ENCODE measurements at regions not wholly inside any gene's neighbourhood (a gene's known extent, or its start where the extent isn't known, plus 50 kb on each side); places are given as distances from the start of the nearest gene placed in this dataset.

- no peak for TF ChIP-seq CTCF (IDR thresholded peaks at IDR 0.05)
- no peak for TF ChIP-seq POLR2A (IDR thresholded peaks at IDR 0.05)
- no peak for TF ChIP-seq POLR2AphosphoS5 (IDR thresholded peaks at IDR 0.05)
- Histone ChIP-seq H3K27ac (no peak overlapping the region), H3K9me3 (no peaks in the 10 kb centered on the region), H3K36me3 (no peaks in the 10 kb centered on the region), H3K27me3 (replicated peaks; ENCODE audit: insufficient read depth) (no peaks in the 10 kb centered on the region), H3K4me3 (no peak overlapping the region), H3K4me1 (replicated peaks) (no peaks in the 10 kb centered on the region)
- intact Hi-C loops (cut with DNase I): no loop called here
- 31% methylated on average over 3 of the region's 3 CpGs for WGBS
- no peak for DNase-seq (ENCODE audit: low spot score)
Measured at GRCh38 chr5:3303777-3304176, 291.9 kb upstream of the IRX1 start.

GRCh38 chr5:3302228-3302627 lies 293.4 kb upstream of the IRX1 start:
- 25% methylated on average over 1 of the region's 1 CpG for WGBS
- Histone ChIP-seq H3K4me1 (replicated peaks) (no peaks in the 10 kb centered on the region), H3K9me3 (no peaks in the 10 kb centered on the region), H3K36me3 (no peaks in the 10 kb centered on the region), H3K27ac (no peak overlapping the region), H3K4me3 (no peak overlapping the region), H3K27me3 (replicated peaks; ENCODE audit: insufficient read depth) (no peaks in the 10 kb centered on the region)
- DNase-seq (ENCODE audit: low spot score): no peak
- intact Hi-C loops (cut with DNase I): no loop called here
- TF ChIP-seq POLR2A (IDR thresholded peaks at IDR 0.05): no peak
- TF ChIP-seq CTCF (IDR thresholded peaks at IDR 0.05): no peak
- TF ChIP-seq POLR2AphosphoS5 (IDR thresholded peaks at IDR 0.05): no peak

GRCh38 chr5:3301306-3301705 lies 294.3 kb upstream of the IRX1 start:
- DNase-seq (ENCODE audit: low spot score): no peak
- H3K9me3 ChIP-seq: no peaks in the 10 kb centered on the region
- no peak overlapping the region for H3K27ac ChIP-seq
- TF ChIP-seq POLR2A (IDR thresholded peaks at IDR 0.05): no peak
- no peak for TF ChIP-seq POLR2AphosphoS5 (IDR thresholded peaks at IDR 0.05)
- TF ChIP-seq CTCF (IDR thresholded peaks at IDR 0.05): no peak
- WGBS: 75% methylated on average over 10 of the region's 10 CpGs
- H3K4me3 ChIP-seq: no peak overlapping the region
- intact Hi-C loops (cut with DNase I): no loop called here
- no peaks in the 10 kb centered on the region for H3K4me1 ChIP-seq (replicated peaks)
- no peaks in the 10 kb centered on the region for H3K36me3 ChIP-seq
- H3K27me3 ChIP-seq (replicated peaks; ENCODE audit: insufficient read depth): no peaks in the 10 kb centered on the region

- H3K4me1 ChIP-seq (replicated peaks): no peaks in the 10 kb centered on the region
- DNase-seq (ENCODE audit: low spot score): no peak
- H3K27ac ChIP-seq: no peak overlapping the region
- H3K36me3 ChIP-seq: no peaks in the 10 kb centered on the region
- no peaks in the 10 kb centered on the region for H3K9me3 ChIP-seq
- no peaks in the 10 kb centered on the region for H3K27me3 ChIP-seq (replicated peaks; ENCODE audit: insufficient read depth)
- TF ChIP-seq CTCF (IDR thresholded peaks at IDR 0.05) (no peak), POLR2A (IDR thresholded peaks at IDR 0.05) (no peak)
- intact Hi-C loops (cut with DNase I): no loop called here
- H3K4me3 ChIP-seq: no peak overlapping the region
- WGBS: 58% methylated on average over 13 of the region's 13 CpGs
Measured at GRCh38 chr5:3300726-3301125, 294.9 kb upstream of the IRX1 start.

GRCh38 chr5:3299441-3299840 lies 296.2 kb upstream of the IRX1 start:
- DNase-seq (ENCODE audit: low spot score): no peak
- no peaks in the 10 kb centered on the region for H3K4me1 ChIP-seq (replicated peaks)

More at GRCh38 chr5:3299441-3299840, 296.2 kb upstream of the IRX1 start:
- H3K4me3 ChIP-seq: no peak overlapping the region
- TF ChIP-seq POLR2AphosphoS5 (IDR thresholded peaks at IDR 0.05) (no peak), POLR2A (IDR thresholded peaks at IDR 0.05) (no peak), CTCF (IDR thresholded peaks at IDR 0.05) (no peak)
- WGBS: 95% methylated on average over 7 of the region's 7 CpGs
- H3K36me3 ChIP-seq: no peaks in the 10 kb centered on the region
- H3K9me3 ChIP-seq: no peaks in the 10 kb centered on the region
- intact Hi-C loops (cut with DNase I): no loop called here
- H3K27ac ChIP-seq: no peak overlapping the region
- no peaks in the 10 kb centered on the region for H3K27me3 ChIP-seq (replicated peaks; ENCODE audit: insufficient read depth)
